Testis (tissue), 2 donors: ENCODE measurements at regions not wholly inside any gene's neighbourhood (a gene's known extent, or its start where the extent isn't known, plus 50 kb on each side); places are given as distances from the start of the nearest gene placed in this dataset.

Source experiments
- CTCF ChIP-seq, 3 experiments: fragments of 450-650 bp in 2 of 3; fragments of 200-600 bp in 1 of 3; sonication (generic) in 1 of 3; IDR thresholded peaks; one replicate each; pipeline ENCODE4 v1.5.1; 2016 to 2019; ENCODE audit warnings: antibody characterized with exemption in 3 of 3, mild to moderate bottlenecking in 2 of 3, moderate library complexity in 1 of 3
- POLR2A ChIP-seq: fragments of 450-650 bp; IDR thresholded peaks from one replicate; pipeline ENCODE4 v1.6.1; 2017; ENCODE audit warnings: antibody characterized with exemption, mild to moderate bottlenecking, moderate library complexity

GRCh38 chr2:237027712-237028029, 58.0 kb upstream of the COPS8 start:
- TF ChIP-seq POLR2A, result no peak
- no peak for TF ChIP-seq CTCF (IDR thresholded peaks at IDR 0.05)
